ENCODE measurements at regions not wholly inside any gene's neighbourhood (a gene's known extent, or its start where the extent isn't known, plus 50 kb on each side); places are given as distances from the start of the nearest gene placed in this dataset.
"Not testable (repeated sequence)": the region's sequence is repeated elsewhere in the genome, so short reads cannot be mapped to it uniquely, and the experiment has no call there.

- not testable (repeated sequence) for TF ChIP-seq EZH2 (IDR thresholded peaks at IDR 0.05; ENCODE audit: borderline replicate concordance, low read depth, low read length); SMC3 (conservative IDR thresholded peaks at IDR 0.05; ENCODE audit: insufficient read depth, low read depth, low read length); POLR2A (conservative IDR thresholded peaks at IDR 0.05); TRIM24 (IDR thresholded peaks at IDR 0.05); ZNF274 (IDR thresholded peaks at IDR 0.05; ENCODE audit: borderline replicate concordance, low read depth, low read length); PREB (CRISPR knock-in tag; IDR thresholded peaks at IDR 0.05)
Measured at GRCh38 chr20:43350694-43351093, 107.0 kb upstream of the SRSF6 start.
